OCI-LY7 (cell line): ENCODE measurements at regions not wholly inside any gene's neighbourhood (a gene's known extent, or its start where the extent isn't known, plus 50 kb on each side); places are given as distances from the start of the nearest gene placed in this dataset.

ENCODE experiments used
- BruUV-seq: library from RNA; stranded (reverse); fragments of 400-500 nt; replicated peaks from 2 replicates; lab custom pipeline; 2021; lab: Mats Ljungman, UMichigan
- CTCF ChIA-PET: fragments of 300-600 bp; sonication (Branson Sonifier 250); formaldehyde crosslinking; loops from one replicate; lab custom pipeline; 2022; ENCODE audit warnings: antibody characterized with exemption; ENCODE audit not compliant: unreplicated experiment; lab: Charles Lee
- POLR2A ChIA-PET: fragments of 300-600 bp; sonication (Branson Sonifier 250); formaldehyde crosslinking; loops from one replicate; lab custom pipeline; 2022; ENCODE audit warnings: antibody characterized with exemption; lab: Charles Lee
- DNase-seq: peaks from one replicate; pipeline ENCODE4 v3.0.0-alpha.2; 2015; ENCODE audit warnings: low spot score
- H2AFZ ChIP-seq: fragments of 200-600 bp; sonication (generic), shearing (Covaris generic); 2 replicates; pipeline ENCODE4 v1.6.1; 2014; ENCODE audit warnings: mild to moderate bottlenecking, antibody characterized with exemption, low read length, moderate library complexity
- H3K27ac ChIP-seq: fragments of 200-600 bp; sonication (generic); 2 replicates; pipeline ENCODE4 v1.5.1; 2014; ENCODE audit warnings: mixed run types, low read depth, mild to moderate bottlenecking, moderate library complexity, low read length, inconsistent platforms; ENCODE audit not compliant: poor library complexity, severe bottlenecking
- H3K36me3 ChIP-seq: fragments of 200-600 bp; sonication (generic); 2 replicates; pipeline ENCODE4 v1.6.1; 2014; ENCODE audit warnings: mild to moderate bottlenecking, antibody characterized with exemption, low read length, moderate library complexity, mixed read lengths; ENCODE audit not compliant: insufficient read depth
- H3K4me1 ChIP-seq: fragments of 200-600 bp; sonication (generic); 2 replicates; pipeline ENCODE4 v1.5.1; 2014; ENCODE audit warnings: mild to moderate bottlenecking, low read length; ENCODE audit not compliant: insufficient read depth, poor library complexity, severe bottlenecking
- H3K4me2 ChIP-seq: fragments of 200-600 bp; sonication (generic); 2 replicates; pipeline ENCODE4 v1.6.1; 2014; ENCODE audit warnings: mild to moderate bottlenecking, low read length
- H3K4me3 ChIP-seq: fragments of 200-600 bp; sonication (generic); 2 replicates; pipeline ENCODE4 v1.5.1; 2014; ENCODE audit warnings: mild to moderate bottlenecking, low read depth, low read length; ENCODE audit not compliant: poor library complexity, severe bottlenecking
- H3K79me2 ChIP-seq: fragments of 200-600 bp; sonication (generic); 2 replicates; pipeline ENCODE4 v1.6.1; 2016; ENCODE audit warnings: low read depth, mild to moderate bottlenecking, low read length, moderate library complexity, mixed read lengths; ENCODE audit not compliant: insufficient read depth
- H3K9me2 ChIP-seq: fragments of 200-600 bp; sonication (generic); 2 replicates; pipeline ENCODE4 v1.6.1; 2016; ENCODE audit warnings: mild to moderate bottlenecking, low read length, mixed read lengths; ENCODE audit not compliant: insufficient read depth
- H3K9me3 ChIP-seq: fragments of 200-600 bp; sonication (generic); 2 replicates; pipeline ENCODE4 v1.6.1; 2014; ENCODE audit warnings: mild to moderate bottlenecking, mixed run types, low read length, mixed read lengths
- H4K20me1 ChIP-seq: fragments of 200-600 bp; sonication (generic); 2 replicates; pipeline ENCODE4 v1.6.1; 2014; ENCODE audit warnings: mild to moderate bottlenecking, antibody characterized with exemption, low read length, moderate library complexity, mixed read lengths; ENCODE audit not compliant: insufficient read depth
- EZH2phosphoT487 ChIP-seq: fragments of 200-600 bp; sonication (generic); IDR thresholded peaks from 2 replicates; pipeline ENCODE4 v1.6.1; 2018; ENCODE audit warnings: low read depth, borderline replicate concordance, mild to moderate bottlenecking, mixed run types, antibody characterized with exemption, low read length, moderate library complexity, mixed read lengths
- intact Hi-C: fragments of 100-400 bp; cut with micrococcal nuclease; formaldehyde crosslinking; loops from one replicate; pipeline ENCODE4 v1.10.0; 2022; ENCODE audit not compliant: unreplicated experiment
- TF ChIP-seq, protein P1 (sequence below): fragments of 200-600 bp; sonication (generic); conservative IDR thresholded peaks from 2 replicates; pipeline ENCODE4 v1.5.1; 2014; ENCODE audit warnings: mild to moderate bottlenecking, antibody characterized with exemption, low read length, moderate library complexity, mixed read lengths

DNA sequence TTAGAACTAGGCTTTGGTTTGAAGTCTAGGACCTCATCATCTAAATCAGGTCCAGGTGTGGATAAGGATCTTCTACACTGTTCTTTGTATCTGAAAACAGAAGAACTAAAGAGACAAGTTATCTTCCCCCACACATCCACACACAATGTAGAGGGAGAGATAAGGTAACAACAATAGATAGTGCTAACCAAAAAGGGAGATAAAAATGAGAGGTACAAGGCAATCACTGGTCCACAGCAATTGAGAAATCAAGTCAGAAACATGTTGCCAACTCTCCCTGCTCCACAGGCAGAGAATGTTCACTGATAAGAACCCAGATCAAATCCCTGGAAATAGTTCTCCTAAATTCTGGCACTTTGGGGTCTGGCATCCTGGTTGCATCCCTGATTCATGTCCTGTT is 75.8 kb upstream of the LHX8 start:
- Histone ChIP-seq H2AFZ (no peak overlapping the region), H3K36me3 (no peaks in the 10 kb centered on the region), H3K4me3 (no peak overlapping the region), H3K79me2 (no peaks in the 10 kb centered on the region), H4K20me1 (no peaks in the 10 kb centered on the region), H3K9me3 (no peaks in the 10 kb centered on the region), H3K4me2 (no peak overlapping the region), H3K9me2 (no peaks in the 10 kb centered on the region), H3K4me1 (no peaks in the 10 kb centered on the region), H3K27ac (no peak overlapping the region)
- CTCF ChIA-PET: no interaction called here
- no TSS peak for BruUV-seq
- intact Hi-C loops: no loop called here
- no peak for DNase-seq
- POLR2A ChIA-PET: interaction anchor here (1.0 kb wide), 1 partner anchor 9 kb away, joined by 3 read pairs; no protein-coding TSS in a partner anchor
- TF ChIP-seq, protein P1, sequence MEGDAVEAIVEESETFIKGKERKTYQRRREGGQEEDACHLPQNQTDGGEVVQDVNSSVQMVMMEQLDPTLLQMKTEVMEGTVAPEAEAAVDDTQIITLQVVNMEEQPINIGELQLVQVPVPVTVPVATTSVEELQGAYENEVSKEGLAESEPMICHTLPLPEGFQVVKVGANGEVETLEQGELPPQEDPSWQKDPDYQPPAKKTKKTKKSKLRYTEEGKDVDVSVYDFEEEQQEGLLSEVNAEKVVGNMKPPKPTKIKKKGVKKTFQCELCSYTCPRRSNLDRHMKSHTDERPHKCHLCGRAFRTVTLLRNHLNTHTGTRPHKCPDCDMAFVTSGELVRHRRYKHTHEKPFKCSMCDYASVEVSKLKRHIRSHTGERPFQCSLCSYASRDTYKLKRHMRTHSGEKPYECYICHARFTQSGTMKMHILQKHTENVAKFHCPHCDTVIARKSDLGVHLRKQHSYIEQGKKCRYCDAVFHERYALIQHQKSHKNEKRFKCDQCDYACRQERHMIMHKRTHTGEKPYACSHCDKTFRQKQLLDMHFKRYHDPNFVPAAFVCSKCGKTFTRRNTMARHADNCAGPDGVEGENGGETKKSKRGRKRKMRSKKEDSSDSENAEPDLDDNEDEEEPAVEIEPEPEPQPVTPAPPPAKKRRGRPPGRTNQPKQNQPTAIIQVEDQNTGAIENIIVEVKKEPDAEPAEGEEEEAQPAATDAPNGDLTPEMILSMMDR: no peak
- no peak for TF ChIP-seq EZH2phosphoT487

DNA sequence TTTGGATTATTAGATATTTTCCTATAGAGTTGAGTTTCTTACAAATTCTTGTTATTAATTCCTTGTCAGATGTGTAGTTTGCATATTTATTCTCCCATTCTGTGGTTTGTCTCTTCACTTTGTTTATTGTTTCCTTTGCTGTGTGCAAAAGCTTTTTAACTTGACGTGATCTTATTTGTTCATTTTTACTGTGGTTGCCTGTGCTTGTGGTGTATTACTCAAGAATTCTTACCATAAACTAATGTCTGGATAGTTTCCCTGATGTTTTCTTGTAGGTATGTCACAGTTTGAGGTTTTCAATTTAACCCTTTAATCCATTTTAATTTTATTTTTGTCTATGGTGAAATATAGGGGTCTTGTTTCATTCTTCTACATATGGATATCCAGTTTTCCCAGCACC is 72.1 kb upstream of the LHX8 start:
- H3K9me2 ChIP-seq: no peaks in the 10 kb centered on the region
- TF ChIP-seq, protein P1: no peak
- no peak for TF ChIP-seq EZH2phosphoT487
- POLR2A ChIA-PET: no interaction called here
- CTCF ChIA-PET: no interaction called here
- H2AFZ ChIP-seq: no peak overlapping the region
- no peak overlapping the region for H3K4me2 ChIP-seq
- no TSS peak for BruUV-seq
- H3K79me2 ChIP-seq: no peaks in the 10 kb centered on the region
- DNase-seq: no peak
- intact Hi-C loops: no loop called here
- H3K4me1 ChIP-seq: no peaks in the 10 kb centered on the region
- H3K4me3 ChIP-seq: no peak overlapping the region
- no peaks in the 10 kb centered on the region for H3K36me3 ChIP-seq
- H3K9me3 ChIP-seq: no peaks in the 10 kb centered on the region
- H4K20me1 ChIP-seq: no peaks in the 10 kb centered on the region
- no peak overlapping the region for H3K27ac ChIP-seq

DNA sequence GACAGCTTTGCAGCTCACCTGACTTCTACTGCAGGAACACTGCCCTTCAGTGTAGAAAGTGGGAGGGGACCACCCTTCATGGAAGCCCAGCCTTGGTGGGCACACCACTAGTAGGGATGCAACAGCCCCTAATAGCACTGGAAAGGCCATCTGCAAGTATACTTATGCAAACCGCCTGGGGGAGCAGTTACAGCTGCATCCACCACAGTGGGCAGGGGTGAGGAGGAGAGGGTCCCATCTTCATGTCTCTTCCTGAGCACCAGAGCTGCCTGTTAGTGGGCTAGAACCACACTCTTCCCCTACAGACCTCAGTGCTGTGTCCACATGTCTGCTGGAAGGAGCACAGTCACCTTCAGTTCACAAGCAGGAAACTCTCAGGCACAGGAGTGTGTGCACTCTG is 66.2 kb upstream of the LHX8 start:
- no peak for TF ChIP-seq EZH2phosphoT487
- TF ChIP-seq, protein P1: no peak
- Histone ChIP-seq H3K4me3 (no peak overlapping the region), H3K4me1 (no peaks in the 10 kb centered on the region), H3K79me2 (no peaks in the 10 kb centered on the region), H3K36me3 (no peaks in the 10 kb centered on the region), H3K9me2 (no peaks in the 10 kb centered on the region), H3K4me2 (no peak overlapping the region), H4K20me1 (no peaks in the 10 kb centered on the region), H3K27ac (no peak overlapping the region), H2AFZ (no peak overlapping the region), H3K9me3 (no peaks in the 10 kb centered on the region)
- ChIA-PET CTCF (no interaction called here), POLR2A (no interaction called here)
- no peak for DNase-seq
- BruUV-seq: no TSS peak
- intact Hi-C loops: no loop called here
